GM20000 (cell line): ENCODE measurements at regions not wholly inside any gene's neighbourhood (a gene's known extent, or its start where the extent isn't known, plus 50 kb on each side); places are given as distances from the start of the nearest gene placed in this dataset.

Experiments used
- DNase-seq: peaks from one replicate; pipeline ENCODE4 v3.0.0; 2012; ENCODE audit warnings: low spot score
- TF ChIP-seq, protein P1 (sequence below): IDR thresholded peaks from 2 replicates; pipeline ENCODE4 v1.5.1; 2012; ENCODE audit warnings: mild to moderate bottlenecking, control low read depth; ENCODE audit errors: extremely low read depth, missing control alignments

- TF ChIP-seq, protein P1, sequence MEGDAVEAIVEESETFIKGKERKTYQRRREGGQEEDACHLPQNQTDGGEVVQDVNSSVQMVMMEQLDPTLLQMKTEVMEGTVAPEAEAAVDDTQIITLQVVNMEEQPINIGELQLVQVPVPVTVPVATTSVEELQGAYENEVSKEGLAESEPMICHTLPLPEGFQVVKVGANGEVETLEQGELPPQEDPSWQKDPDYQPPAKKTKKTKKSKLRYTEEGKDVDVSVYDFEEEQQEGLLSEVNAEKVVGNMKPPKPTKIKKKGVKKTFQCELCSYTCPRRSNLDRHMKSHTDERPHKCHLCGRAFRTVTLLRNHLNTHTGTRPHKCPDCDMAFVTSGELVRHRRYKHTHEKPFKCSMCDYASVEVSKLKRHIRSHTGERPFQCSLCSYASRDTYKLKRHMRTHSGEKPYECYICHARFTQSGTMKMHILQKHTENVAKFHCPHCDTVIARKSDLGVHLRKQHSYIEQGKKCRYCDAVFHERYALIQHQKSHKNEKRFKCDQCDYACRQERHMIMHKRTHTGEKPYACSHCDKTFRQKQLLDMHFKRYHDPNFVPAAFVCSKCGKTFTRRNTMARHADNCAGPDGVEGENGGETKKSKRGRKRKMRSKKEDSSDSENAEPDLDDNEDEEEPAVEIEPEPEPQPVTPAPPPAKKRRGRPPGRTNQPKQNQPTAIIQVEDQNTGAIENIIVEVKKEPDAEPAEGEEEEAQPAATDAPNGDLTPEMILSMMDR = no peak
- DNase-seq = no peak
These were observed 60.9 kb upstream of the ZPBP start for GRCh38 chr7:50153995-50154394.

DNA sequence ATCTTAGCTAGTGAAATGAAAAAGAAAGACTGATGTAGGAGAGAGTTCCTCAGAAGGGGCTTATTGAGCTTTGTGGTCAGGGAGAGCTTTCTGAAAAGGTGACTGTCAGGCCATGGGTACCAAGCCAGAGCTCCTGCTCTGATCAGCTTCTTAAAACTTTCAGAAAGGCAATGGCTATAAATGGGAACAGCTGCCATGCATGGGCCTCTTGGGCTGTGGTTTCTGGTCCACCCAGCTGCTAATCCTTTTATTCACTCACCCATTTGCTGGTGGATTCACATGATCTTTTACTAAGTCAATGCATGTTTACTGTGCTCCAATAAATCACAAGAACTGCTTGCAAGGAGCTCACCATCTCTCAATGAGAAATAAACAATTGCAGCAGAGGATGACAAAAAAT is 60.1 kb upstream of the ZPBP start:
- no peak for DNase-seq
- TF ChIP-seq, protein P1 = no peak

GRCh38 chr7:50152486-50152885 is 59.4 kb upstream of the ZPBP start:
- TF ChIP-seq, protein P1 = no peak
- DNase-seq = no peak

DNA sequence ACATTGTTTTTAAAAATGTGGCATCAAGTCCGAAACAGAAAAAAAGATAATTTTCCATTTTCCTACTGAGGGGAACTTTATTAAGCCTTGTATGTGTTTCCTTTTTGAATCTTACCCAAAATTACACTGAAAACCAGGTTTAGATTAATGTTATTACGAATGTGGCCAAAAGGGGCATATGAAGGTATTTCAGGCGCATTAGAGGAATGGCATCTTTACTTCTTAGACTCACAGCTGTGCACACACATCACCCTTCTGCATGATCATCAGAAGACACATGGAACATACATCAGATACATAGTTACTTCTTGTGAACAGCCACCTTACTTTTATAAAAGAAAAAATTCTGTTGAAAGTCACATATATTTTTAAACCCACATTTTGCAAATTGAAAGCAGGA is 58.6 kb upstream of the ZPBP start:
- TF ChIP-seq, protein P1 = no peak
- no peak for DNase-seq

DNA sequence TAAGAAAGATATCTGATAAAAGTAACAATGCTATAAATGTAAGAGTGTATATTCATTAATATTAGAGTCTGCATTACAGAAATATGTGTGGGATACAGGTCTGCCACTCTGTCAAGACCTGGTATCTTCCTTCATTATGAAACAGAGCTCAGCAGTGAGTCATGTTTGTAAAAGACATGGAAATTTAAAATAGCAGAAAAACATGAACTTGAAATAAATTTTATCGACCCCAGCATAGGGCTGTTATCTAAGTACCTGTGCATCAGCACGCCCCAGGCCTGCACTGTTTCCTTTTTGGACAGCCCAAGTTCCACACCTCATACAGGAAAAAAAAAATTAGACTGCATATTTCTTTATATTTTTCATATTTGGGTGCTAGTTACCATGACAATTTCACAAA is 58.0 kb upstream of the ZPBP start:
- DNase-seq = no peak
- TF ChIP-seq, protein P1 = no peak

DNA sequence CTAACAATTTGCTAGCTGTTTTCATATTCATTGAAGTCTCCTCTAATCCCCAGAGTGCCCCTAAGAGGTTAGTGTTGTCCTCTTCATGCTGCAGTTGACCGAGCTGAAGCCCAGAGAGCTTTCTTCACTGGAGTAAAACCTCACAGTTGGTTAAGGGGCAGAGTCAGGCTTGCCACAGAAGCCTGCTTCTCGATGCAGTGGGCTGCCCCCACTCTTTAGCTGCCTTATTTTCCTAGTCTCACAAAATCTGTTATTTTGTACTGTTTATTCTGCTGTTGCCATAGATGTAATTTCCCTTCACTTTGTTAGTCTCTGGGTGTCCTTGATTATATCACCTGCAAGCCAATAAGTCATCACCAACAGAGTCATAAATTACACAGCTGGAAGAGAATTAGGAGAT is 56.3 kb upstream of the ZPBP start:
- DNase-seq = no peak
- TF ChIP-seq, protein P1 = no peak

- TF ChIP-seq, protein P1 = no peak
- peak; percentile 48 for DNase-seq
These were observed 55.1 kb upstream of the ZPBP start for GRCh38 chr7:50147951-50148808.
